ENCODE measurements at regions not wholly inside any gene's neighbourhood (a gene's known extent, or its start where the extent isn't known, plus 50 kb on each side); places are given as distances from the start of the nearest gene placed in this dataset.
"Not testable (repeated sequence)": the region's sequence is repeated elsewhere in the genome, so short reads cannot be mapped to it uniquely, and the experiment has no call there.

DNA sequence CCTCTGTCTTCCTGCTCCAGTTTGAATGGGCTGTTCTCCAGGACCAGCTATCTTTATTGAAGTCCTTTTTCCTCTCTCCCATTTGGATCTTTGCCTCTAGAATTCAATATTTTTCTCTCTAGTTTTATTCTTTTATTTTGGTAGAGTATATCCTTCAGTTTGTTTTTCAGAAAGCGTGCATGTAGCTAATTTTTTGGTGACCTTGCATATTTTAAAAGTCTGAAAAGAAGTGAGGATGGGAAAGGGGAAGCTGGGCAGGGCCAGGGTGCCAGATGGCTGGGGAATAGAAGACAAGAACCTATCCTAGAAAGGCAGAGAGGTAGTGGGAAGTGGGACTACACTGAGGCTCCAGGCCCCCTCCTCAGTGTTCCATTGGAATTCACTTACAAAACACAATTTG, 95.0 kb upstream of the ZBED5 start:
- DNase-seq (ENCODE audit: low read depth) = no peak

DNA sequence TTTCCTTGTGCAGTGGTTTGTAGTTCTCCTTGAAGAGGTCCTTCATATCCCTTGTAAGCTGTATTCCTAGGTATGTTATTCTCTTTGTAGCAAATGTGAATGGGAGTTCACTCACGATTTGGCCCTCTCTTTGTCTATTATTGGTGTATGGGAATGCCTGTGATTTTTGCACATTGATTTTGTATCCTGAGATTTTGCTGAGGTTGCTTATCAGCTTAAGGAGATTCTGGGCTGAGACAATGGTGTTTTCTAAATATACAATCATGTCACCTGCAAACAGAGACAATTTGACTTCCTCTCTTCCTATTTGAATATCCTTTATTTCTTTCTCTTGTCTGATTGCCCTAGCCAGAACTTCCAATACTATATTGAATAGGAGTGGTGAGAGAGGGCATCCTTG, 90.1 kb upstream of the ZBED5 start:
- not testable (repeated sequence) for DNase-seq (ENCODE audit: low read depth)

DNA sequence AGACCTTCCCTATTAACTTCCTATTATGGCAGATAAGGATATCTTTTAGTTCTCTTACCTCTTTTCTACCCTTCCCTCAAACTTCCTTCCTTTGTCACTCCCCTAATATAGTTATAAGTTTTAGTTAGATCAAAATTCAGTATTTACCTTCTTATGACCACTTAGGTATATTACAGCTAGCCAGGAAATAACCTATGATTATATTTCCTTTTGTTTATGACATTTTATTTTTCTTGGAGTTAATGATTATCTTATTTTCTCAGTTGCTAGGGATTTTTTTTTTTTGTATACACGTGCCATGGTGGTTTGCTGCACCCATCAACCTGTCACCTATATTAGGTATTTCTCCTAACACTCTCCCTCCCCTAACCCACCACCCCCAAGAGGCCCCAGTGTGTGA, 88.2 kb upstream of the ZBED5 start:
- no peak for DNase-seq (ENCODE audit: low read depth)

DNA sequence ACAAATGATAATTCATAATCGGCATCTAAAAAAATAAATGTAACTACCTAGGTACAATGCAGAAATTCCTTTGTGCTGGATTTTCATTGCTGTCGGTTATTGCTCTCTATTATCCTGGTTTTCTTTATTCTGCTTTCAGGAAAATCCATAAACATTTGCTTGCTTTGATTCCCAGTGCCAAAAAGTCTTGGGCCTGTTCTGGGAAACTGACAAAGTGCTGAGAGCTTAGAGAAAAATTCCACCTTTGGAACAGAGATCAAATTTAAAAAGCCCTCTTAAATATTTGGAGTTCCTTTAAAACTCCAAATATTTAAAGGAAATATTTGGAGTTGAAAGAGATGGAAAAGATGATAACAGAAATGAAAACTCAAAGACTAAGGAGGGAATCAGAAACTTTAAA, 87.3 kb upstream of the ZBED5 start:
- no peak for DNase-seq (ENCODE audit: low read depth)

DNA sequence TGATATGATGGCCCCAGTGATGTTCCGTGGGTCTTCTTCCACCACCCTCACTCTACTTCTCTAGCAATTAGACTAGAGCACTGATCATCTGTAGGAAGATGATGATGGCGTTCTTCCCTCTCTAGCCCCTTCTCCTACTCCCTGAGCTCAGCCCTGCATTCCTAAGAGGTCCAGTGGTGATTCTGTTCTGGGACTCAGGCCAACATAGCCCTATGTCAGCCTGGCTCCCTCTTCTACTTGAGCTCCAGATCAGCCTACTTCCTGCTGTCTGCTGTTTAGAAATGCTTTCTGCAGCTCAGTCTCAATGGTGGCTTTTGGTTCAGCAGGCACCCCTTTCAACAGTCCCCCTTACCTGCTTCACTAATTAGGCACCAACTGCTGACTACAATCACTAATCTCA, 86.1 kb upstream of the ZBED5 start:
- DNase-seq (ENCODE audit: low read depth) = no peak

DNA sequence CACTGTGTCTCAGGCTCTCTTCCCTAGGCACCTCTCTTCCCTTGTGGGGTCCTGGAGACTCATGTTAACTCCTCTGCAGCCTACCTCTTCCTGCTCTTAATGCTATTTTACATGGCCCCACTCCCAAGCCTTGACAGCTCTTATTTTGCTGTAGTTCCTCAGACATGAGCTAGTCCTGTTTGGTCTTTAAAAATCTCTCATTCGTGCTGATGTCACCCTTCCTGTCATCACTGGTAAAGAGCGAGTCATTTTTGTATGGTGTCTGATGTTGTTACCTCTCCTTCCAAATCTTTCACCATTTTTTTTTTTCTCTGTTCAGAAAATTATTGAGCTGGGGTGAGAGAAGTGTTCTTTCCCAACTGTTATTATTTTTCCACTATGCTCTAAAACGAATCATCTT, 84.8 kb upstream of the ZBED5 start:
- DNase-seq (ENCODE audit: low read depth) = no peak

DNA sequence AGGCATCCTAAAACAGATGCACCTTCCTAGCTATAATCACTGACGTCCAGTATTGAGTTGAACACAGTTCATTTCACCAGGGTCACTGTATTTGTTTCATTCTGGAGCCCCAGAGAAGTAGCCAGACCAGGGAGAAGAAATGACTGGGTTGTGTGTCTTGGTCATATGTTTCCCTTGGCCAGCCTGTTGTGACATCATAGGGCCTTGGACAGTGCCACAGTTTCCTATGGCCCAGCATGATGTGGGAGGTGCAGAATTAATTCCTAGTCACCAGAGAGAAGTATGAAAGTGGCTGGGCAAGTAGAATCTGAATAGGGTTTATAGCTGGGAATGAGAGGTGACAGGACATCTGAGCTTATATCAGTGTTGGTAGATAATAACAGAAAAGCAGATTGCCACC, 84.0 kb upstream of the ZBED5 start:
- DNase-seq (ENCODE audit: low read depth) = no peak

DNA sequence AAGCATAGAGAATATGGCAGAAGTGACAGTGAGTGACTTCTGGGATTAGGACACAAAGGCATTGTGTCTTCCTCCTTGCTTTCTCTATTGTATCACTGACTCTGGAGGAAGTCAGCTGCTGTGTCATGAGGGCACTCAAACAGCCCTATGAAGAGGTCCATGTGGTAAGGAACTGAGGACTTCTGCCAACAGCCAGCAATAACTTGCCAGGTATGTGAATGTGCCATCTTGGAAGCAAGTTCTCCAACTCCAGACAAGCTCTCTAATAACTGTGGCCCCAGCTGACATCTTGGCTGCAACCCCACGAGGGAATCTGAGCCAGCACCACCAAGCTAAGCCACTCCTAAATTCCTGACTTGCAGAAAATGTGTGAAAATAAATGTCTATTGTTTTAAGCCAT, 83.6 kb upstream of the ZBED5 start:
- DNase-seq (ENCODE audit: low read depth) = no peak

DNA sequence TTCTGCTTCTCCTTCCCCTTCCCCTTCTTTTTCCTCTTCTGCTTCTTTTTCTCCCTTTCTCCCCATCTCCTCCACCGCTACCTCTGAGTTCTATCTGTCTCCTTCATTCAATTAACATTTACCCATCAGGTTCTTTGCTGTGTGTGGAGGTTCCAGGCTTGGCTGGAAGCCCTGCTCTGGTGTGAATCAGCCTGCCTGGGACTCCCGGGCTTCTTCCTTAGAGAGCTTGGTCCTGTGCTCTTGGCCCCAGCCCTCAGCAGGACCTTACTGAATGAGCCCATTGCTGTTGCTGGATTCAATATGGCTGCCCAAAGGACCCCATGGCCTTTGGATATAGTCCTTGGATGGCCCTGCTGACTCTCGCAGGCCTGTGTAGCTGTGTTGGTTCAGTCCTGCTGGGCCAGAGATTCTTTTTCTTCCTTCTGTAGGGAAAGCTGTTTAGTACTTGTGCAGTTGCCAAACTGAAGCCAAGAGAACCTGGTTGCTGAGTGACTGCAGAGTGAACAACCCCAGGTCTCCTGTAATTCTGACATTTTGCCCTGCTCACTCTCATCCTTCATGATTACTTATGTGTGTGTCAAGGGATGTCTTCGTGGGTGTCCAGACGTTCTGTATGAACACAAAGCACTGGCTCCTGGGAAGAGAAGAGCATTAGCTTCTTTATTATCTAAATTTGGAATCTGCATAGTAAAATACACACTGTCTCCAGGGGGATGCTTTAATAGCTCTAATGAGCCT, 81.0 kb upstream of the ZBED5 start:
- no peak for DNase-seq (ENCODE audit: low read depth)

DNA sequence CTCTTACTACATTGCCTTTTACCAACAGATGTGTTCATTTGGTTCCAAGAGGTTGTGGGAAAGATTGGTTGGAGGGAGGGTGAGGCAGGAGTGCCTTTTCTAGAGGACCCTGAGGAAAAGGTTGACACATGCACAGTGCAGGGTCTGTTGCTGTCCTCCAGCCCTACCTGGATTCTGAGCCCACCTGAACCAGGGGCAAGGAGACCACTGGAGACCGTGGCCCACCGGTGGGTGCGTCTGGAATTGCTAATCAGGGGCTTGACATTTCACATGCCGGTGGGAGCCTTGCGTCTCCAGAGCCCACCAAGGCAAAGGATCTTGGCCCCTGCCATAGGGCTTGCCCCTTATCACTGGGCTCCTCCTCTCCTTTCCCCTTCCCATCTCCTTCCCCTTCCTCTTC, 80.4 kb upstream of the ZBED5 start:
- no peak for DNase-seq (ENCODE audit: low read depth)

DNA sequence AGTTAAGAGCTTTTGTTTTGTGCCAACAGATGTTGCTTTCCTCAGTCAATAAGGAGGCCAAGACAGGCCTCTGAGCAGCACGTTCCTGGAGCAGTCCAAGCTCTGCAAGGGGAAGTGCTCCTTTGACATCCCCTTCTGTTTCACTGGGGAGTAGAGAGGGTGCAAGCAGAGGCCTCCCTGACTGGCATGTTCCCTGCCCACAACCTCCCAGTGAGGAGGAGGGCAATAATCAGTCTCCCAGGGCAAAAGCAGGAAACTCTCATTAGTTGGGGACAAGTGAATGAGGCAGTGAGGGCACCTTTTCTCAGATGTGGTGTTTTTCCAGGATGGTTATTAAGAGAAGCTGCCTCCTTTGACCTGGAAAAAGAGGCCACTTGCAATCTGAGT, 79.5 kb upstream of the ZBED5 start:
- DNase-seq (ENCODE audit: low read depth) = no peak

DNA sequence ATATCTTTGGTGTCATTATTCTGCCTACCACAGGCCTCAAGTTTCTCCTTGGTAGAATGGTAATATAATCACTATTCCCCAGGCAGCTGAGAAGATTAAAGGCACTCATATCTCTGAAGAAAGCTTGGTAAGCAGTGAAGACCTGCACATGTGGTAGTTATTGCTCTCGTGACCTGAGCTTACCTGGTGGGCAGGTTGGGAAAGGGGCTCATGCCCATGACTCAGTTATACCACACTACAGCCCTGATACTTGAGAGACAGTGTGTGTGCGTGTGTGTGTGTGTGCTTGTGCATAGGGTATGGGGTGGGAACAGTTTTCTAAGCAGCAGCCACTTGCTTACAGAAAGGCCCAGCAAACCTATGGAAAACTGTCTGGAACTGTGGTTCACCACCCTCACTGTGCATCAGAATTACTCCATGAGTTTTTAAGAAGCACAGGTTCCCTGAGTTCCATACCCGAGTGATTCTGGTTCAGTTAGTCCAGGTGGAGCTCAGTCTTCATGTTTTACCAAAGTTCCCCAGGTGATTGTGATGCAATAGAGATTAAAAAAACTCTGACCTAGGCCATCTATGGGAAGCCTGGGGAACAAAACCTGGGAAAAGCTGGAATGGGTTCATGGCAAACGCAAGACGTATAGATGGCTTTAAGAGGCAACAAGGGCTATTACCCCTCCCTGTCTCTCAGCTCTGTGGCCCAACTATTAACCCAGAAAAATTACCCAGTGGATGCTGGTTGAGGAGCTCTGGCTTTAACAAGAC, 79.0 kb upstream of the ZBED5 start:
- no peak for DNase-seq (ENCODE audit: low read depth)

DNA sequence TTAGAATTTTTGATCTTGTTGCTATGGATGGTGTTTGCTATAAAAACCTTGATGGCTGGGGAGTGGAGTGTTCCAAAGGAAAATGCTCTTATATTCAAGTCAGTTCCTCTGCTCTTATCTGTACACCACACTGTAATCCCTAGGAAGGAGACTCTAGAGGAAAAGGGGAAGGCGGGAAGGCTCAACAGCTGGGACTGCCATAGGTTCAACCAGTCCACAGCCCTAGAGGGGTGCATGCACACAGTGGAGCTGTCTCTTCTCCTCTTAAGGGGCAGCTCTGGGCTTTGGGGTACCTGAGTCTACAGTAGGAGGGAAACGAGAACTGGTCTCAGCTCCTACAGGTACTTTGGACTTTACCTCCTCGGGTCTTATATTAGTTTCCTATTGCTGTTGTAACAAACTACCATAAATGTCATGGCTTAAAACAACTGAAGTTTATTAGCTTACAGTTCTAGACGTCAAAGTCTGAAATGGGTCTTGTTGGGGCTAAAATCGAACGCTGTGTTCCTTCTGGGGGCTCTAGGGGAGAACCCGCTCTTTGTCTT, 77.2 kb upstream of the ZBED5 start:
- DNase-seq (ENCODE audit: low read depth) = no peak

DNA sequence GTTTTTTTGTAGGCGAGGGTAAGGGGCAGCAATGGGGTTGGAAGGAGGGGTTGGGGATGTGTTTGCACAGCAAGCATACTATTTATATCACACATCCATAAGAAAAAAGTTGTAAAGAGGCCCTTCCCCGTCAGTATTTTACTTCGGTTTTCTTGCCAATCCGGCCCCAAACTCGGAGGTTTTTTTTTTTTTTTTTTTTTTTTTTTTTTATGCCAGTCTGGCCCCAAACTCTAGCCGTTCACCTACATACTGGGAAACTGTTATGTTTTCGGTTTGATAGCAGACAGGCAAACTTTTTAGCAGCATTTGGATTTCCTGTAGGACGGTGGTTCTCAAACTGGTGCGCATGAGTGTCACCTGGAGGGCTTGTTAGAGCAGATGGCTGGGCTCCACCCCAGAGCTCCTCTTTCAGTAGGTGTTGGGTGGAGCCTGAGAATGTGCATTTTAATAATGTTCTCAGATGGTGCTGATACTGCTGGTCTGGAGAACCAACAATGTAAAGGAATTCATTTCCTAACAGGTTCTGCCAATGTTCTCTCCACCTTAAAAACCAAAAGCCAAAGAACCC, 76.5 kb upstream of the ZBED5 start:
- no peak for DNase-seq (ENCODE audit: low read depth)

DNA sequence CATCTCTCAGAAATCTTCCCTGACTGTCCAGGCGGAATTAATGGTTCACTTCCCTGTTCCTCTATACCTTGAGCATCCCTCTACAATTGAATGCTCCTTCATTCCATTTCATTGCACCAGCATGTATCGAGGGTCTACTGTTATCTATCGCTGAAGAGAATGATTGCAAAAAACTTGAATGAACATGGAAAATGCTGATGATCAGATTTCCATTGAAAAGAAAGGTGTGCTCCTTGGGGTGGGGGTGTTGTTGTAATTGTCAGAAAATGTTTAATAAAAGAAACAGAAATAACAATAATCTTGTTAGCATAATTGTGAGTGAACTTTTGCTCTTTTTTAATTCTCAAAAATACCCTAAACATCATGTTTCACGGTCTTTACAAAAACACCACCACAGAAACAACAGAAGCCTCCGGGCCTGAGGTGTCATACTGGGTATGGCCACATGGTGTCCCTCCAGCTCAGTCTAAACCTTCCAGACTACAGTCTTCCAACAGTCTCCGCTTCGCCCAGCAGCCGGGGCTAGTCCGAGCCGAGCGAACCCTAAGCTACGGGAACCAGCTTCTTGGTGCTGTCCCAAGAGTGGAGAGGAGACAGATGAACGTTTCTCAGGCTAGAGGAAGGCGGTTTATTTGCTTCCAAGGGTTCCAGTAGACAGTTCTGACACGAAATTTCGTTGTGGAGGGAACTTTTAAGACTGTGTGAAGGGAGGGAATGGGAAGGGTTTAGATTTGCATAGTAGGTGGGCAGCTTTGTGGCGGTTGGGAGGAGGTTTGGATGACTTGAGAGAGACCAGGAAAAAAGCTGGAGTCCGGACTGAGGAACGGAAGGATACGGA, 75.8 kb upstream of the ZBED5 start:
- peak; percentile 67 for DNase-seq (ENCODE audit: low read depth)

DNA sequence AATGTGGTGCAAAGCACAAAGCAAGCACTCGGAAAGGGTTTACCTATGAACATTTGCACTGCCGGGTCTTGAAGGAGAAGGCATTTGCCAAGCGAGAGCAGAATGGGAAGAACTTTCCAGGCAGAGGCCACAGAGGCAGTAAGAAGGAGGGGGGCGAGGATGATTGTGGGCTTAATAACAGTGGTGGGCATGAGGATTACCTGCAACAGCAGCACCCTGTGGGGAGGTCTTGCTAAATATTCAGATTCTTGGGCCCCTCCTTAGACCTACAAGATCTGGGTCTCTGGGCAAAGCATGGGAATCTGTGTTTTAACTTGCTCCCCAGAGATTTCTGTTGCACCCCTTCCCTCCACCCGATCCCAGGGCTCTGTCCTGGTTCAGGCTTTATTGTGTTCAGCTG, 75.1 kb upstream of the ZBED5 start:
- DNase-seq (ENCODE audit: low read depth) = no peak

DNA sequence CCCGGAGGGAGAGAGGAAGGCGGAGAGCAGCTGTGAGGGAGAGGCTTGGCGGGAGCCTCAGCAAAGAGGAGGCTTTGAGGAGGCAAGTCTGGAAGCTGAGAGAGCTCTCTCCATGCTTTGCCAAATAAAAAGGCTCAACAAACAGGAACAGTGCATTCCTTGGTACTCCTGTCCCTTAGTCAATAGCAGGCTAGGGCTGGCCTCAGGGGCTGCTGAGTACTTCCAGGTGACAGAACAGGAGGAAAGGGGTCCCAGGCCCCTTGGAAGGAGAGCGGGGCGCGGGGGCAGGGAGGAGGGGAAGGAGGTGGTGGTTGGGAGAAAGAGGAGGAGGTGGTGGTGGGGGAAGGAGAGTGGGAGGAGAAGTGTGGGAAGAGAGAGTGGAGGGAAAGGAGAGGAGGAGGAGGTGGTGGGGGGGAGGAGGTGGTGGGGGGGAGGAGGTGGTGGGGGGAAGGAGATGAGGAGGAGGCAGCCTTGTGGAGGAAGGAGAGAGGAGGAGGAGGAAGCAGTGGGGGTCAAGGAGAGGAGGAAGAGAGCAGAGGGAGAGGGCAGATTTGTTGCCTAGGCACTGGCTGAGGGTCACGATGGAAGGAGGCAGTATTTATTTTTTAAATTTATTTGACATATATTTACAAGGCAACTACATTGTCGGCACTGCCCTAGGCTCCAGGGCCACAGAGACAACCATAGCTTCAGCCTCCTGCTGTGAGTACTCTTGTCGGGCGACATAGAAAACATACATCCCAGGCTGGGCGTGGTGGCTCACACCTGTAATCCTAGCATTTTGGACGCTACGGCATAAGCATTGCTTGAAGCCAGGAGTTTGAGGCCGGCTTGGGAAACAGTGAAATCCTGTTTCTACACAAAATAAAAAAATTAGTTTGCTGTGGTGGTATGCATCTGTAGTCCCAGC, 74.2 kb upstream of the ZBED5 start:
- DNase-seq (ENCODE audit: low read depth) = no peak

DNA sequence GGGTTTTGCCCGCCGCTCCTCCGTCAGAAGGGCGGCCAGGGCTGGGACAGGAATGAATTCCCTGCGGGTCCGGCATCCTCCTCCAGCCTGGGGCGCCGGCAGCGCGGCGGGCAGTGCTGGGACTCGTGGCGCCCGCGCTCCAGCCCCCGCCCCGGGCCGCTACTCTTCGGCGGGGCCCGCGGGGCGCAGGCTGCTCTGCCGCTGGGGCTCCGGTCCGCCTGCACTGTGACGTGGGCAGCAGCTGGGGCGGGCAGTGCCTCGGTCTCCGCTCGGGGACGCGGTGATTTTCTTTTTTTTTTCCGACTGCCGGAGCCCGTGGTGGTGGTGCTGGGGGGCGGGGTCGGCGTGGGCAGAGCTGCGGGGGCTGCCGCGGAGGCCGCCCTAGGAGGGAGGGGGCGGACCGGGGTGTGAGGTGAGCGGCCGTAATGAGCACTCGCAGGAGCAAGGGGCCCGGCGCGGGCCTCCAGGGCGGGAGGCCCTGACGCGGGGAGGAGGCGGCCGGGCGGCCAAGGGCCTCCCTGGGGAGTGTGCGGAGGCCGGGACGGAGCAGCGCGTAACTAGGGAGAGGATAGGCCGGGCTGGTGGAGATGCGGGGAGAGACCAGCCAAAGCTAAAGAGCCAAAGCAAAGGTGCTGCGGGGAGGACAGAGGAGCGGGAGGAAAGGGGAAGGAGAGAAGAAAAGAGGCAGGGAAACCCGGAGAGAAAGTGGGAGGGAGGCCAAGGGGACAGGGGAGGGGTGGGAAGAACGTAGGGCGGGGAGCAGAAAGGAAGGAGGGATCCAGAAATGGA, 73.3 kb upstream of the ZBED5 start:
- no peak for DNase-seq (ENCODE audit: low read depth)

DNA sequence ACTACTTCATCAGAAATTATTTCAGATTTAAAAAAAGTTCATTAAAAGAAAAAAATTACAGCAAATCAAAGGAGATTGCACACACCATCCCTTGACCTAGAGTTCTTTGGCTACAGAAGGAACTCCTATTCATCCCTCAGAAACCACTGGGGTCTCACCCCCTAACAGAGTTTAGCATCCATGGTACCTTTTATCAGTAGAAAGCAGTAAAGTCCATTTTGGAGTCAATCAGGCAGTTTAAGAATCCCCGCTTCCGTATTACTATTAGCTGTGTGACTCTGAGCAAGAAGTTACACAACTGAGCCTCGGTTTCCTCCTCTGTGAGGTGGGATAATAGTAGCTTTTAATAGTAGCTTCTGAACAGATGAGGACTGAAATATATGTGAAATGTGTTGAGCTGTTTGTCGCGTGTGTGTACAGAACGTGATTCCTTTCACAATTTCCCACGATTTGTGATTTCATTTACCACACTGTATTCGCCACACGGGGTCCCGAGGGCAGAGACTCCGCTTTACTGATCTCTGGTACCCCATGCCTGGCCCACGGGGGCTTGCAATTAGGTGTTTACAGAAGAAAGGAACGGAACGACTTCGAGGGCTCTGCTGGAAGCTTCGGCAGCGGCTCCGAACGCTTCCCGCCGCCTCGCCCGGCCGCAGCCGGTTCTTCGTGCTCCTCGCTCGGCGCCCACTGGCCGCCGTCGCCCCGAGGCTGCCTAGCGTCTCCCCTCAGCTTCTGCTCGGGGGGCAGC, 72.5 kb upstream of the ZBED5 start:
- no peak for DNase-seq (ENCODE audit: low read depth)

DNA sequence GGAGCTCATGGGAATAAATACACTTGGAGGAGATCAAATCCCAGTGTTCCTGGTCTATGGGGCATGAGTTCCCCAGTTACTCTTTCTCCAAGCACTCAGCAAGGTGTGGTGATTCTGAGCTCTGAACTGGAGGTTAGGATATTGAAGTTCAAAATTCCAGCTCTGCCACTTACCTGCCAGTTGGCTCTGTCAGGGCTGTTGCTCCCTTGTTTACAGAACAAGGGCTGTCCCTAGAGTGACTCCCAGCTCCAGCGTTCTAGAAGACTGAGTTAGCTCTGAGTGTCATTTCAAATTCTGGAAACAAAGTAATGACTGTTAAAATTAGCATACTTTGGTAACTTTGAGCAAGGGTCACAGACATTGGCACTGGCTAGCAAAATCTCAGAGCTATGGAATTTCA, 69.7 kb upstream of the ZBED5 start:
- no peak for DNase-seq (ENCODE audit: low read depth)

Data from CMK (cell line).